DMS79 treated with DMSO at 0.1 percent for 48 hours (cell line): ENCODE measurements at regions not wholly inside any gene's neighbourhood (a gene's known extent, or its start where the extent isn't known, plus 50 kb on each side); places are given as distances from the start of the nearest gene placed in this dataset.
"Not testable (repeated sequence)": the region's sequence is repeated elsewhere in the genome, so short reads cannot be mapped to it uniquely, and the experiment has no call there.

ENCODE experiments used
- DNase-seq: peaks from one replicate; lab custom pipeline; 2025; lab: John Stamatoyannopoulos, UW

DNA sequence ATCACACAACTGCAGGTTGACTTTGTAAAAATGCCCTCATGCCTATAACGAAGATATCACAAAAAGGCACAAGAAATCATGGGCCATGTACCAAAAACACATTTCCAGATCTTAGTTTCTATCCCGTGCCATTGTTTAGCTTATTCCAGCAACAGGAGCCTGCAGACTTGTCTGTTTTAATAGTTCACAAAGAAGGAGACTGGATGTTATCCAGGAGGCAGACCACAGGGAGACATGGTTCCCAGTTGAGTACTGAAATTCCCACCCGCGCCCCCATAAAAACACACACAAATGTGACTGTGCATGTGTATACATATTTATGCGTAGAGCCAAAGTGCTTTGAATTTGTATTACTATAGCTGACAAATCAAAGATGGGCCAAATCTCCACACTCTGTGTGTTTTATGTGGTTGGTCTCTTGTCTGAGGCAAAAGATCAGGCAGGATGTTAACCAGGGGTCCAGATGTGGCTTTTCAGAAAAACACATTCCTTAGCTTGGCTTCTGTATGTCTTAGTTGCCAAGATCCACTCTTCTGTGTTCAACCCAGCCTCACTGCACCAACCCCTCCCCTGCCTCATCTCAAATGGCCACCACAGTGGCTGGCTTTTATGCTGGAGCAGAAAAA lies 469.2 kb upstream of the DIPK2B start:
- no peak for DNase-seq

DNA sequence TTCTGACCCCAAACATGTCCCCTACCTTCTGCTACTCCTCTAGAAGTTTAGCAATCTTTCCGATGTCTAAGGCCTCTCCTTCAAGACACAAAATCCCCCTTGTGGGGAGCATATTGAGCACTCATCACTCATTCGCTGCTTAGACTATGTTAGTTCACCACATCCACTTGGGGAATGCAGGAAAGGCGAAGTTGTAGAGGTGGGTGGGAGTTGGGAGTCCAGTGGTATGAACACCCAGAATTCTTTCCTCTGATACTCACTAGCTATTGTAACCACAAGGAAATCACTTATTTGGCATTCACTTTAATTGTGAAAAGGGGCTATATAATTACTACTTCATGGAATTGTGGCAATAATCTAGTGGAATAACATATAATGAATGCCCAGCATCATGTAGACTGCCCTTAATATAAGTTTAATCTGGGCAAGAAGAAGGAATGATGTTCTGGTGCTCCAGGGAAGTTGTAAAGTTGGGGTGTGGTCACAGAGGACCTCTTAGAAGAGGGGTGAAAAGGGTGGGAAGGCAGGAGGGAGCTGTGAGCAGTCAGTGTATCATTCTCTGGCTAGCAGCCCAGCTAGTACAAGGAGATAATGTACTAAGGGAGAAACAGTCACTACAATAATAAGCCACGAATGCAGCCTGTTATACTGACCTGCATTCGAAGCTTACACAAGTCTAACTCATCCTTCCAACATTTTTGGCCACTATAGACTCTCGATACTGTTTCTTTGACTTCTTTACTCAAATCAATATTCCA lies 468.2 kb upstream of the DIPK2B start:
- DNase-seq, result peak; percentile 1

DNA sequence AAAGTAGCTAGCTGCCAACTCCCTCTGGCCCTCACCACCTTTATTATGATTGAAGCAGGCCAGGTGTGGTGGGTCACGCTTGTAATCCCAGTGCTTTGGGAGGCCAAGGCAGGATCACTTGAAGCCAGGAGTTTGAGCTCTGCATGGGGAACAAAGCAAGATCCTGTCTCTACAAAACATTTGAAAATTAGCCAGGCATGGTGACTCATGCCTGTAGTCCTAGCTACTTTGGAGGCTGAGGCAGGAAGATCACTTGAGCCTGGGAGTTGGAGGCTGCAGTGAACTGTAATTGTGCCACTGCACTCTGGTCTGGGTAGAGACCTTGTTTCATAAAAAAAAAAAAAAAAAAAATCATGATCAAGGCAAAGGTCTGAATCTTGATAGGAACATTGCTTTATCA lies 467.0 kb upstream of the DIPK2B start:
- no peak for DNase-seq

DNA sequence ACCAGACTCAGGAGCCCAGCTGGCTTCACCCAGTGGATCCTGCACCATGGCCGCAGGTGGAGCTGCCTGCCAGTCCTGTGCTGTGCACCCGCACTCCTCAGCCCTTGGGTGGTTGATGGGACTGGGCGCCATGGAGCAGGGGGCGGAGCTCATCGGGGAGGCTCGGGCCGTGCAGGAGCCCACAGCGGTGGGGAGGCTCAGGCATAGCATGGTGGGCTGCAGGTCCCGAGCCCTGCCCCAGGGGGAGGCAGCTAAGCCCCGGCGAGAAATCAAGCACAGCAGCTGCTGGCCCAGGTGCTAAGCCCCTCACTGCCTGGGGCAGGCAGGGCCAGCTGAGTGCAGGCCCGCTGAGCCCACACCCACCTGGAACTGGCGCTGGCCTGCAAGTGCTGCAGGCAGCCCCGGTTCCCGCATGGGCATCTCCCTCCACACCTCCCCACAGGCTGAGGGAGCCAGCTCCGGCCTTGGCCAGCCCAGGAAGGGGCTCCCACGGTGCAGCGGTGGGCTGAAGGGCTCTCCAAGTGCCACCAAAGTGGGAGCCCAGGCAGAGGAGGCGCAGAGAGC lies 464.1 kb upstream of the DIPK2B start:
- no peak for DNase-seq

DNA sequence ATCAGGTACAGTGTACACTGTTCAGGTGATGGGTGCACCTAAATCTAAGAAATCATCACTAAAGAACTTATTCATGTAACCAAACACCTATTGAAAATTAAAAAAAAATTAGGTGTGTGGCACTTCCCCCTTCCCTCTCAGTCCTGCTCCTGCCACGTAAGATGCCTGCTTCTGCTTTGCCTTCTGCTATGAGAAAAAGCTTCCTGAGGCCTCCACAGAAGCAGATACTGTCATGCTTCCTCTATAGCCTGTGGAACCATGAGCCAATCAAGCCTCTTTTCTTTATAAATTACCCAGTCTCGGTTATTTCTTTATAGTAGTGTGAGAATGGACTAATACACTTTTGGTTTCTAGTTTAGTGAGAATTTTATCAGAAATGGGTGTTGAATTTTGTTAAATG lies 459.8 kb upstream of the DIPK2B start:
- no peak for DNase-seq

DNA sequence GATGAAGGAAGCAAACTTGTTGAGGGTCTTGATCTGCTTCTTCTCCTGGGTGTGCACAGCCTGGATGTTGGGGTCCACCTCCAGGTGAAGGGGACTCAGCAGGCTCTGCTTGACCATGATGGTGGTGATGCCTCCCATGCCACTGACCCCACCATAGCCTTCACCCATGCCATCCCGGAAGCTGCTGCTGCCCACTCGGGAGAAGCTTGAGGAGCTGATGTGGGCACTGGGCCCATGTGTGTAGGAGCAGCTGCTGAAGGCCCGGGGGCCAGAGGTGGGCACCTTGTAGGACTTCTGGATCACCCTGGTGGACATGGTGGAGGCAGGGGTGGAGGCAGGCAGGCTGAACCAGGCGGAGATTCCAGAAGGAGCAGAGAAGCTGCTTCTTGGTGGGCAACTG lies 432.7 kb upstream of the DIPK2B start:
- no peak for DNase-seq

DNA sequence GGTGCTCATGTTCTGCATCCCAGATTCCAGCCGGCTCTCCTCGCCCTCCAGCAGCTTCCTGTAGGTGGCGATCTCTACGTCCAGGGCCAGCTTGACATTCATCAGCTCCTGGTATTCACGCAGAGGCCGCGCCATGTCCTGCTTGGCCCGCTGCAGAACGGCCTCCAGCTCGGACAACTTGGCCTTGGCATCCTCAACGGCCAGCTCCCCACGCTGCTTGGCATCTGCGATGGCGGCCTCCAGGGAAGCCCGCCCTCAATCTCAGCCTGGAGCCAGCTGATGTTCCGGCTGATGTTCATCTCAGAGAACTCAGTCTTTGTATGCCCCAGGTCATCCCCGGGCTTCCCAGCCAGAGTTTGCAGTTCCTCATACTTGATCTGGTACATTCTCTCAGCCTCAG lies 431.8 kb upstream of the DIPK2B start:
- no peak for DNase-seq

DNA sequence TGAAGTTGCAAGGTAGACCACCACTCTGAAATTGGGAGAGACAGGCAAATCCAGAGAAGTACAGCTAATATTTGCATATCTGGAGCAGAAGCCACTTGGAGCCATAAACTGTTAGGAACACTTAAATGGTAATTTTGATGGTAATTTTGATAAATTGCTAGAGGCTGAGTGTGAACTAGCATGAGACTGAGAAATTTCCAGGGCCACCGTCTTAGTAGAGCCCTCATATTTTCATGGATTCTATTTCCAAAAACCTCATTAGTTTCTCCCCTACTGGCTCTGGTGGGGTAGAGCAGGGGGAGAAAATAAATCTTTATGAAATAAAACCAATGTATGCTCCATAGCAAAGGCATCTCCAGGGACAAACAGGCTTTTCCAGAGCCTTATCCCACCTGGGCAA lies 429.4 kb upstream of the DIPK2B start:
- DNase-seq, result no peak

DNA sequence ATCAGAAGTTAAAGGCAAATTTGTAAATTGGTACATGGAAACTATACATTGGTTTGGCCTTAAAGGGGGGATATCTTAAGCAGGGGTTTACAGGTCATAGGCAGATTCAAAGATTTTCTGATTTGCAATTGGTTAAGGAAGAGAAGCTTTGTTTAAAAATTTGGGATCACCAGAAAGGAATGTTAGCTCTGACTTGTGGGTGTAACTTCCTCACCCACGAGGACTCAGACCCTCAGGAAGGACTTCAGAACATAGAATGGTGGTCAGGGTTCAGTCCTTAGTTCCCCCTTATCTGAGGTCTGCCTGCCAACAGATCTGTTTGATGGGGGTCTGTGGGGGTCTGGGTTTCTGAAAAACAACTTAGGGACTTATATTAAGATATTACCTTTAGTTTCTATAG lies 427.4 kb upstream of the DIPK2B start:
- DNase-seq, result no peak

DNA sequence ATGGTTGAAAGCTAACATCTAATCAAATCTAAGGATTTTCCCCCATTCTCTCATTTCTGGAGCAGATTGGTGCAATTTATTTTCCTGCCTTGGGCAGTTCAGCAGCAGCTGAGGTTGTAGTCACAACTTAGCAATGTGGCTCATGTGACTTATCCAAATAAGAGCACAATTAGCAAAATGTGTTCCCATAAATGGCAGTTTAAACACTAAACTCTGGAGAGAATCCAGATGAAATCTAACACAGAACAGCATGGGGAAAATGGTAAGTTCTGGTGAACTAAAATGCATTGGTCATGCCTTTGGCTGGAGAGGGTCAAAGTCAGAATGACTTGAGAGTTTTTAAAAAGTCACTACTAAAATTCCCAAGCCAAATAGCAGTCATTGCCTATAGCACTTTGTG lies 422.6 kb upstream of the DIPK2B start:
- no peak for DNase-seq

DNA sequence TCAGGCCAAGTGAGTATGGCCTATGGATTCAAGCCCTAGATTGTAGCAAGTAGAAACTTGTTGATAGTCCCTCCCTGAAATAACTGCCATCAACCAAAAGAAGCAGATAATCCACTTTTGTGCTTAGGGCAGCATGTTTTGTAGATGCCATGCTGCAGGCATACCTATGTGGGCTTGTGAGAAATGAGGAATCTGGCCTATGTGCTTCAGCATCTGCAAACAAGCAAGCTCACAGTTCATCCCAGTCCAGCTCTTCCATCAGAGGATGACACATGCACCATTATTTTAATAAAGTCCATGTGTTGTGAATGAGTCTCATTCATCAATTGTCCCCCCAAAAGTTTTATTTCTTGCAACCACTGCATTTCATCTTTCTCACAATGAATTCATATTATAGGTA lies 421.9 kb upstream of the DIPK2B start:
- no peak for DNase-seq

DNA sequence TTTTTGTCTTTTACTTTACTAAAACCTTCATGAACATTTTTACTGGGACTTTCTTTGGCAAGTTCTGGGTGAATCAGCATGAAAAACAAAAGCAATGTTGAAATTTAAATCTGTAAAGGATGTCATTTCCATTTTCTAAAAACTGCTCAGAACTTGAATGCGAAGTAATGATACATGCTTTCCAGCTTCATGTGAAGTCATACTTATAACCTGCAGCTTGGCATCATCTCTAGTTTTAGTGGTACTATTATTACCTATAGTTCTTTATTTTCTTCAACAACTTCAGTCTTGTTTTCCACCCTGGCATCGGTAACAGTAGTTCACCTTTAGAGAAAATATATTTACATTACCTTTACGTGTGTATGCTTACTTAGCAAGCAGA lies 421.4 kb upstream of the DIPK2B start:
- DNase-seq, result no peak

DNA sequence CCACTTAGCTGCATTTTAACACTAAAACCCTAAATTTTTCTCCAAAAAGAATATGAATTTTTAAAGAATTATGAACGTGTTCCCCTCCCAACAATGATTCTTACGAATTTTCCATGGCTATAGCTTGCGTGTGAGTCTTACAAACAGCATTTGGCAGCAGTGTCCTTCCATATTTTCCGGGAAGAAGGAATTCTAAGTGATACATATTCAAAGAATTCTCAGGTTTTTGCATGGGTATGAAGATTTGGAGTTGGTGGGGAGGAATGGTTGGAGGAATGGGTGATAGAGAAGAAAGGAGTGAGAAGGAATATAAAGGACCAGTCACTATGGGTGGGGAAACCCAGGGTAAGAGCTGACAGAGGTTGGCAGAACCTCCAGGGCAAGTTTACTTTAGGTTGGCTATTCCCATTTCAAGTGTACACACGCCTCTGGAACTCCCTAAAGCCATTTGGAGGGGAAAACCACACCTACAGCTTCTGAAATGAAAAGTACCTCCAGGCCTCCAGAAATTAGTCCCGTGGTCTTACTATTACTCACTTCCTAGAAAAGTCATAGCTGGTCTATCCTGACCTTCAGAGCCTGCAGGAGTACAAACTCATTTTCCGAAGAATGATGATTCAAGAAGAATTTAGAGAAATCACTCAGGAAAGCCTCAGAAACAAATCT lies 420.8 kb upstream of the DIPK2B start:
- no peak for DNase-seq

DNA sequence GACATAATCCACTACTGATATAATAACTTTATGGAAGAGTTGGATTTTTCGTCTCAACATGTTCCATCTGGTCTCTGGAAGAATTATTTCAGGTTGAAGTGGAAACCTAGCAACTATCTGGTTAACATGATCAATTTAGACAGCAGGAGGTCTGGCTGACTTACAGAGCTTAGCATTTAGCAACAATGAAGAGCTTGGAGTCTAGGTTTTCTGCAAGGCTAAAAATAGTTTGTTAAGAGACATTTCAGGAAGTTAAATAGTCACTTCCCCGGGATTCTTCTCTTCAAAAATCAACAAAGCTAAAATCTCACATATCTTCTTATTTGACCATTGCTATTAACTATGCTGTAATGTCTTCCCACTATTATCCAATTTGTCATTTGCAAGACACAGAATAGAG lies 418.6 kb upstream of the DIPK2B start:
- DNase-seq, result no peak

DNA sequence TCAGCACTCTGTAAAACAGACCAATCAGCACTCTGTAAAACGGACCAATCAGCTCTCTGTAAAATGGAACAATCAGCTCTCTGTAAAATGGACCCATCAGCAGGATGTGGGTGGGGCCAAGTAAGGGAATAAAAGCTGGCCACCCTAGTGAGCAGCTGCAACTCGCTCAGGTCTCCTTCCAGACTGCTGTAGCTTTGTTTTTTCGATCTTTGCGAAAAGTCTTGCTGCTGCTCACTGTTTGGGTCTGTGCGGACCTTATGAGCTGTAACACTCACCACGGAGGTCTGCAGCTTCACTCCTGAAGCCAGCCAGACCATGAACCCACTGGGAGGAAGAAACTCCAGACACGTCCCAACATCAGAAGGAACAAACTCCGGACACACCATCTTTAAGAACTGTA lies 414.9 kb upstream of the DIPK2B start:
- DNase-seq, result not testable (repeated sequence)

DNA sequence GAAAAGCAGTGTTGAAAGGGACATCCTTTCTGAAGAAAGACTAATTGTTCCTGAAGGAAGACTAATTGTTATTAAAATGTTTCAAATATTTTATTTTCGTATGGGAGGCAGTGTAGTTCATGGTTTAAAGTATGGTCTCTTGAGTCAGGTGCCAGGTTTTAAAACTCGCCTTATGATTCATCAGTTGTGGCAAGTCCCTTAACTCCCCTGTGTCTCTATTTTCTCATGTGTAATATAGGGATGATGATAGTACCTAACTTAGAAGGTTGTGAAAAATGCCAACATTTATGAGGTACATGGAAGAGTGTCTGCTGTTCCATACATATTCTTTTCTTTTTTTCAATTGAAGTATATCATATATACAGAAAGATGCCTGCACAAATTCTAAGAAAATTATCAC lies 414.2 kb upstream of the DIPK2B start:
- no peak for DNase-seq

DNA sequence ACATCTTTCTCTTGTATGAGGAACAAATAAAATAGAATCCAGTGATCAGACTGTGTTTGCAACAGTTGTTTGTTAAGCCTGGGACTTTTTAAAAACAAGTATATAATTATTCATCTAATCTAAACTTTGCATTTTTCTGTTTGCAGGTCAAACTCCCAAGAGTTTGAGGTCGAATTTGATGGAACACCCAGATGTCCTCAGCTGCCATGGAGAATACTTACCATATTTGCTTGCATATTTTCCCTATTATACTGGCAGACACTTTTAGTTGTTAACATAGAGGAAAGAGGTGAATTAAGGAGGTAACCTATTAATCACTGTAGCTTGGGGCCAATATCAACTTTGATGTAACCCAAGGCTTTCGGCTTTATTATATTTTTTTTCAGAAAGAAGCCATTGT lies 401.5 kb upstream of the DIPK2B start:
- DNase-seq, result no peak

DNA sequence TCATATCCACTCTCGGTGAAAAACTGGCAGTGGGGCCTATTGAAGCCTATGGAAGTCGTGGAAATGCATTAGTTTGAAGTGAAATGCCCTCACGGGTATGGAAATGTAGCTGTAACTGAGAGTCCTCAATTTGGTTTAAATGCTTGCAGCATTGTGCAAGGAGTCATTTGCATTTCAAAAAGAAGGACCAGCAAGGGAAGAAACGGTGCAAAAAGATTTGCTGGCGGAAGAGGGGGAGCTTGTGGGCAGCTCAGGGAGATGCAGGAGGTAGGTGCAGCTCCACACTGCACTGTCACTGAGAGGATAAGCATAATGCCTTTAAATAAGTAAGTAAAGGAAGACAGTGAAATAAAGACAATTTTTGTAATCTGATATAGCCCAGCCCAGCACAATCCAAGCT lies 400.4 kb upstream of the DIPK2B start:
- DNase-seq, result no peak

DNA sequence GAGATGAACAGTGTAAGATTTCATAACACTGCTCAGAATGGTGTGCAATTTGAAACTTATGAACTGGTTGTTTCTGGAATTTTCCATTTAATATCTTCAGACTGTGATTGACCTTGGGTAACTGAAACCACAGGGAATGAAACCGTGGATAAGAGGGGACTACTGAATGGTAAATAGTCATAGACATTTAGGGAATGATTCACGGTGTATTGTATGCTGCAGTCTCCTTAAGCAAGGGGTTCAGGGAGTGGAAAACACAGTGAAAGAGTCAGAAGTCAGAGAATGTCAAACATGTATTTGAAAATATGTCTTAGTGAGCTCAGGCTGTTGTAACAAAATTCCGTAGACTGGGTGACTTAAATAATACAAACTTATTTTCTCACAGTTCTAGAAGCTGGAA lies 398.2 kb upstream of the DIPK2B start:
- no peak for DNase-seq

DNA sequence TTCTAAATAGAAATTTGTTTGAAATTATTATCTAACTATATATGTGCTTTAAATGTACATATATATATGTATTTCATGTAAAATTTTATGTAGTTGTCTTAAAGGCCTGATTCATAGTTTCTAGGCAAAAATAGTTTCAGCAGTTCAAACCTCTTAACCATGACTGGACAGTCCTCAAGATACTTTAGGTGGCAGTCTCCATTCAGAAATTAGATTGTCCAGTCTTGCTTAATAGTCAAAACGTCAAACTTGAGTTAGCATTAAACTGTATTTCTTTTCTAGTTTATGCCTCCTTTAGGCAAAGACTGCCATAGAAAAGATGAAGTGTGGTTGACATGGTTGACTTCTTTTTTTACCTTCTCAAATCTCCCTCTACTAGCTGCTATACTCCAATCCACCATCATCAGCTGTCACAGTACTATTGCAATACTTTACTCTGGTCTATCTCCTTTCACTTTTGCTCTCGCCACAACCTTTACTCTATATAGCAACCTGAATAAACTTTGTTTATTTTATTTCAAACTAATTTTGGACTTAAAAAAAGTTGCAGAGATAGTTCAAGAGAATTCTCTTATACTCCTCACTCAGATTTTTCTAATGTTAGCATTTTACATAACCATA lies 395.6 kb upstream of the DIPK2B start:
- DNase-seq, result no peak

DNA sequence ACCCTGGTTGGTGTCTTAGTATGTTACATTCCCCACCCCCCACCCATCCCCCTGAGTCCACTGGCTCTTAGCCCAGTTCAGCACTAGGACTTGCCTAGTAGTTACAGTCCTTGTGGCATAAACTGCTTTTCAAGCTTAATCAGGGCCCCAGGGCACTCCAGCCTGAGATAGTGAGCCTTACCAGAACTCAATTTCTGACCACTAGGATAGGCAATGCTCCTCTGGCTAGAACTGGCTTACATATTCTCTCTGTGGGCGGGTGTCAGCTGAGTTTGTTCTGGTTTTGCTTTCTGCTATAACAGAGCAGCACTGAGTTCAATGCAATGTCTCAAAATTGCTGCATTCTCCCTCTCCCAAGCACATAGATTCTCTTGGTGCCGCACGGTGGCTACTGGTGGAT lies 391.4 kb upstream of the DIPK2B start:
- no peak for DNase-seq

DNA sequence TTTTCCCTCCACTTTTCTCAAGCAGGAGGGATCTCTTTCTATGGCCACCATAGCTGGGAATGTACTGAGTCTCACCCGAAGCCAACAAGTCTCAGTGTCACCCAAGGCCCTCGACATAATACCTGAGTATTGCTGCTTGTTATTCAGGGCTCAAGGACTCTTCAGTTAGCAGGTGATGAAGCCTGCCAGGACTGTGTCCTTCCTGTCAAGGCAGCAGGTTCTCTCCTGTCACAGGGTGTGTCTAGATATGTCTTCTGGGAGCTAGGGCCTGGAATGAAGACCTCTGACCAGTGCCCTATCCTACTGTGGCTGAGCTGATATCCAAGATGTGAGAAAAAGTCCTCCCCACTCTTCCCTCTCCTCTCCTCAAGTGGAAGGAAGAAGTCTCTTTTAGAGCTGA lies 391.0 kb upstream of the DIPK2B start:
- DNase-seq, result peak; percentile 5

DNA sequence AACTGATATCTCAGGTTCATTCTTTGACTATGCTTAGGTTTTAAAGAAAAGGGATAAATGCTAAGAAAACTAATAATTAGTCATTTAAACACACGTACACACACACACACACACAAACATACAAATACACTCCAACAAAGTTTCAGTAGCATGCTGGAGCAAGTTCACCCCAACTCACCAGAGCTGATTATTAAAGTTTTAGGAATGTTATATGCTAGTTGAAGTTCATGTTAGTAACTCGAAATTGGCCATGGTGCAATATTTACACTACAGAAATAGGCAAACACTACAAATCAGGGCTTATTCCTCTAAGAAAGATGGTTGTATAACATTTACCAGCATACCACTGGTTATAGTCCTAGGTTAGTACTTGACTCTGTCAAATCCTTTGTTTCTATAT lies 384.0 kb upstream of the DIPK2B start:
- DNase-seq, result no peak
